ENCODE measurements at regions not wholly inside any gene's neighbourhood (a gene's known extent, or its start where the extent isn't known, plus 50 kb on each side); places are given as distances from the start of the nearest gene placed in this dataset.
A peak's percentile ranks its signal among the peaks of the same experiment; 100 is the strongest.

- Histone ChIP-seq H4K5ac (ENCODE audit: insufficient read length, low read depth, low read length) (no peak overlapping the region), H3K4ac (replicated peaks; ENCODE audit: insufficient read length, low read depth, low read length) (no peak overlapping the region), H4K8ac (ENCODE audit: extremely low read depth, insufficient read depth, low read length) (no peak overlapping the region), H3K4me1 (replicated peaks in 1 of 4; ENCODE audit: control insufficient read depth in 3 of 4, insufficient read depth in 4 of 4, low read length in 3 of 4) (no peaks in the 10 kb centered on the region), H3K9me3 (ENCODE audit: insufficient read depth in 2 of 2, low read depth in 1 of 2, low read length in 1 of 2) (peaks cover 7 to 9% of the 10 kb centered on the region in 2 experiments), H3K23me2 (ENCODE audit: low read depth, low read length) (no peaks in the 10 kb centered on the region), H3K4me2 (ENCODE audit: insufficient read depth in 1 of 2, low read depth in 2 of 2, low read length in 2 of 2) (no peak overlapping the region), H3K79me2 (ENCODE audit: control insufficient read depth in 1 of 2, insufficient read depth in 2 of 2, low read length in 2 of 2) (no peaks in the 10 kb centered on the region), H3K14ac (ENCODE audit: insufficient read length) (no peak overlapping the region), H3K27ac (ENCODE audit: low read depth, low read length) (no peak overlapping the region), H2BK5ac (ENCODE audit: low read depth, low read length) (no peak overlapping the region), H4K20me1 (replicated peaks in 1 of 2; ENCODE audit: control insufficient read depth in 1 of 2, insufficient read depth in 2 of 2, low read length in 2 of 2) (no peaks in the 10 kb centered on the region), H3K4me3 (ENCODE audit: extremely low read depth in 1 of 4, insufficient read depth in 2 of 4, low read depth in 3 of 4, low read length in 4 of 4) (no peak overlapping the region), H3K9ac (replicated peaks in 1 of 4; ENCODE audit: extremely low read depth in 1 of 4, low read depth in 3 of 4, low read length in 3 of 4) (no peak overlapping the region), H3K27me3 (replicated peaks in 1 of 4; ENCODE audit: control insufficient read depth in 3 of 4, extremely low read depth in 1 of 4, insufficient read depth in 3 of 4, low read length in 3 of 4) (no peaks in the 10 kb centered on the region), H4K91ac (replicated peaks; ENCODE audit: insufficient read length, low read length) (no peak overlapping the region), H3K18ac (ENCODE audit: extremely low read depth, low read length) (no peak overlapping the region), H2BK15ac (ENCODE audit: low read length) (no peak overlapping the region), H2BK12ac (ENCODE audit: low read depth, low read length) (no peak overlapping the region), H2AK5ac (ENCODE audit: low read depth, low read length) (no peak overlapping the region), H3K56ac (replicated peaks; ENCODE audit: insufficient read length, low read depth, low read length) (no peak overlapping the region), H3K23ac (ENCODE audit: insufficient read length) (no peak overlapping the region), H2BK120ac (replicated peaks; ENCODE audit: low read depth, low read length) (no peak overlapping the region), H3K79me1 (ENCODE audit: low read depth, low read length) (no peaks in the 10 kb centered on the region), H2BK20ac (ENCODE audit: low read length) (no peak overlapping the region), H2AFZ (ENCODE audit: low read length) (0 out of 2 replicates have a peak overlapping the region, but pooled peaks have one; percentile 34), H3K36me3 (ENCODE audit: control insufficient read depth in 2 of 4, insufficient read depth in 4 of 4, low read length in 3 of 4) (no peaks in the 10 kb centered on the region; a peak in 1 of 8 replicates)
- DNase-seq (ENCODE audit: low read depth in 1 of 2, low spot score in 2 of 2) (no peak), FAIRE-seq (no peak)
- POLR2A ChIA-PET (ENCODE audit: partially characterized antibody), result no interaction called here
- TF ChIP-seq JUND (IDR thresholded peaks at IDR 0.05; ENCODE audit: low read length) (no peak), NANOG (IDR thresholded peaks at IDR 0.05; ENCODE audit: insufficient read depth, low read depth, low read length, poor library complexity, severe bottlenecking) (no peak), RBBP5 (IDR thresholded peaks at IDR 0.05; ENCODE audit: borderline replicate concordance, low read depth, low read length) (no peak), TCF12 (IDR thresholded peaks at IDR 0.05; ENCODE audit: low read depth, low read length) (no peak), POU5F1 (IDR thresholded peaks at IDR 0.05; ENCODE audit: low read depth, low read length) (no peak), CHD2 (IDR thresholded peaks at IDR 0.05; ENCODE audit: low read length) (no peak)
- CTCF ChIA-PET (ENCODE audit: partially characterized antibody), result interaction anchor here (1.2 kb wide), 1 partner anchor 238 kb away, joined by 4 read pairs; no protein-coding TSS in a partner anchor
- 87% methylated on average over 6 of the region's 6 CpGs; no CpG with 5 or more reads in 1 of the 2 experiments for WGBS, 2 experiments (ENCODE audit: extremely low coverage in 1 of 2, insufficient coverage in 1 of 2, insufficient read length in 1 of 2, insufficient replicate concordance in 2 of 2, low coverage in 1 of 2, low lambda C conversion rate in 2 of 2, missing lambda C conversion rate in 1 of 2)
Measured at GRCh38 chr7:67863911-67864310, 867.3 kb downstream of the TYW1 start.

All from H1 (cell line).